H1 (cell line): ENCODE measurements at regions not wholly inside any gene's neighbourhood (a gene's known extent, or its start where the extent isn't known, plus 50 kb on each side); places are given as distances from the start of the nearest gene placed in this dataset.

Experiments
- CTCF ChIA-PET: fragments of 300-600 bp; sonication (Branson Sonifier 250); formaldehyde crosslinking; loops from one replicate; lab custom pipeline; 2021; ENCODE audit not compliant: partially characterized antibody; lab: Charles Lee
- POLR2A ChIA-PET: fragments of 300-600 bp; sonication (Branson Sonifier 250); formaldehyde crosslinking; loops from one replicate; lab custom pipeline; 2021; ENCODE audit warnings: inconsistent platforms; ENCODE audit not compliant: partially characterized antibody; lab: Charles Lee
- DNase-seq, 2 experiments: peaks; one replicate each; pipeline versions ENCODE4 v3.0.0 to v3.0.0-alpha.2; 2010 to 2022; ENCODE audit warnings: low spot score in 2 of 2, low read depth in 1 of 2, mixed read lengths in 1 of 2
- FAIRE-seq: peaks from 2 replicates; lab custom pipeline; 2011; peaks lifted over from hg19 to GRCh38; lab: Jason Lieb, UNC
- H2AFZ ChIP-seq: 2 replicates; pipeline ENCODE4 v1.8.1; 2012; ENCODE audit warnings: low read length, inconsistent platforms
- H2AK5ac ChIP-seq: 2 replicates; pipeline ENCODE4 v1.6.1; 2013; ENCODE audit warnings: low read depth, low read length
- H2BK120ac ChIP-seq: replicated peaks from 2 replicates; pipeline ENCODE3; 2013; ENCODE audit warnings: low read depth, low read length, inconsistent platforms
- H2BK12ac ChIP-seq: 2 replicates; pipeline ENCODE4 v1.6.1; 2013; ENCODE audit warnings: low read depth, low read length
- H2BK15ac ChIP-seq: 2 replicates; pipeline ENCODE4 v1.6.1; 2013; ENCODE audit warnings: low read length
- H2BK20ac ChIP-seq: 2 replicates; pipeline ENCODE4 v1.6.1; 2013; ENCODE audit warnings: low read length
- H2BK5ac ChIP-seq: 2 replicates; pipeline ENCODE4 v1.6.1; 2013; ENCODE audit warnings: low read depth, low read length
- H3K14ac ChIP-seq: 2 replicates; pipeline ENCODE4 v1.6.1; 2013; ENCODE audit warnings: inconsistent platforms; ENCODE audit not compliant: insufficient read length
- H3K18ac ChIP-seq: 2 replicates; pipeline ENCODE4 v1.6.1; 2013; ENCODE audit warnings: low read length; ENCODE audit errors: extremely low read depth
- H3K23ac ChIP-seq: 2 replicates; pipeline ENCODE4 v1.6.1; 2013; ENCODE audit warnings: inconsistent platforms; ENCODE audit not compliant: insufficient read length
- H3K23me2 ChIP-seq: 2 replicates; pipeline ENCODE4 v1.6.1; 2013; ENCODE audit warnings: low read depth, low read length
- H3K27ac ChIP-seq: 2 replicates; pipeline ENCODE4 v1.6.1; 2011; ENCODE audit warnings: low read depth, low read length, inconsistent platforms
- H3K27me3 ChIP-seq, 4 experiments: replicated peaks in 1 of 4; 1 replicate in 1 of 4; 2 replicates in 3 of 4; pipeline versions ENCODE4 v1.6.1 to v1.8.1; 2011 to 2013; ENCODE audit warnings: low read length in 3 of 4, mild to moderate bottlenecking in 3 of 4, inconsistent platforms in 2 of 4, mixed read lengths in 2 of 4, moderate library complexity in 1 of 4; ENCODE audit not compliant: control insufficient read depth in 3 of 4, insufficient read depth in 3 of 4; ENCODE audit errors: extremely low read depth in 1 of 4
- H3K36me3 ChIP-seq, 4 experiments: 2 replicates each; pipeline versions ENCODE4 v1.6.1 to v1.8.1; 2011 to 2013; ENCODE audit warnings: mild to moderate bottlenecking in 4 of 4, low read length in 3 of 4, moderate library complexity in 2 of 4, control low read depth in 1 of 4, inconsistent platforms in 1 of 4; ENCODE audit not compliant: insufficient read depth in 4 of 4, control insufficient read depth in 2 of 4
- H3K4ac ChIP-seq: replicated peaks from 2 replicates; pipeline ENCODE3; 2013; ENCODE audit warnings: low read length, low read depth, mixed read lengths, inconsistent platforms; ENCODE audit not compliant: insufficient read length
- H3K4me1 ChIP-seq, 4 experiments: replicated peaks in 1 of 4; 1 replicate in 1 of 4; 2 replicates in 3 of 4; pipeline versions ENCODE4 v1.6.1 to v1.8.1; 2011 to 2013; ENCODE audit warnings: low read length in 3 of 4, inconsistent platforms in 2 of 4, mixed read lengths in 1 of 4; ENCODE audit not compliant: insufficient read depth in 4 of 4, control insufficient read depth in 3 of 4
- H3K4me2 ChIP-seq, 2 experiments: 2 replicates each; pipeline versions ENCODE4 v1.6.1 to v1.8.1; 2011 to 2013; ENCODE audit warnings: low read depth in 2 of 2, low read length in 2 of 2, control low read depth in 1 of 2, inconsistent platforms in 1 of 2, mild to moderate bottlenecking in 1 of 2; ENCODE audit not compliant: insufficient read depth in 1 of 2
- H3K4me3 ChIP-seq, 4 experiments: fragments of 200-600, 300-600 bp in 1 of 4; sonication (generic), shearing (Covaris generic), sonication (Bioruptor Twin) in 1 of 4; 2 replicates each; pipeline versions ENCODE4 v1.5.1 to v1.8.1; 2011 to 2016; ENCODE audit warnings: low read length in 4 of 4, low read depth in 3 of 4, control low read depth in 2 of 4, inconsistent platforms in 2 of 4, mild to moderate bottlenecking in 2 of 4, mixed read lengths in 1 of 4, moderate library complexity in 1 of 4; ENCODE audit not compliant: insufficient read depth in 2 of 4; ENCODE audit errors: extremely low read depth in 1 of 4
- H3K56ac ChIP-seq: replicated peaks from 2 replicates; pipeline ENCODE3; 2013; ENCODE audit warnings: low read depth, mild to moderate bottlenecking, mixed read lengths, low read length, inconsistent platforms; ENCODE audit not compliant: insufficient read length
- H3K79me1 ChIP-seq: 2 replicates; pipeline ENCODE4 v1.6.1; 2013; ENCODE audit warnings: low read depth, low read length, control low read depth
- H3K79me2 ChIP-seq, 2 experiments: 2 replicates each; pipeline versions ENCODE4 v1.6.1 to v1.8.1; 2012 to 2013; ENCODE audit warnings: low read length in 2 of 2, mild to moderate bottlenecking in 2 of 2, inconsistent platforms in 1 of 2; ENCODE audit not compliant: insufficient read depth in 2 of 2, control insufficient read depth in 1 of 2
- H3K9ac ChIP-seq, 4 experiments: replicated peaks in 1 of 4; 1 replicate in 1 of 4; 2 replicates in 3 of 4; pipeline versions ENCODE4 v1.6.1 to v1.8.1; 2011 to 2013; ENCODE audit warnings: low read depth in 3 of 4, low read length in 3 of 4, control low read depth in 2 of 4, mild to moderate bottlenecking in 2 of 4, moderate library complexity in 2 of 4, inconsistent platforms in 1 of 4; ENCODE audit errors: extremely low read depth in 1 of 4
- H3K9me3 ChIP-seq, 2 experiments: 2 replicates each; pipeline versions ENCODE4 v1.6.1 to v1.8.1; 2012 to 2013; ENCODE audit warnings: mild to moderate bottlenecking in 2 of 2, moderate library complexity in 2 of 2, control low read depth in 1 of 2, inconsistent platforms in 1 of 2, low read depth in 1 of 2, low read length in 1 of 2, mixed read lengths in 1 of 2; ENCODE audit not compliant: insufficient read depth in 2 of 2
- H4K20me1 ChIP-seq, 2 experiments: replicated peaks in 1 of 2; 2 replicates each; pipeline versions ENCODE3 to v1.8.1; 2011 to 2013; ENCODE audit warnings: inconsistent platforms in 2 of 2, low read length in 2 of 2, mild to moderate bottlenecking in 1 of 2; ENCODE audit not compliant: insufficient read depth in 2 of 2, control insufficient read depth in 1 of 2
- H4K5ac ChIP-seq: 2 replicates; pipeline ENCODE4 v1.6.1; 2013; ENCODE audit warnings: low read length, low read depth, mixed read lengths, inconsistent platforms; ENCODE audit not compliant: insufficient read length
- H4K8ac ChIP-seq: 2 replicates; pipeline ENCODE4 v1.8.0; 2013; ENCODE audit warnings: mild to moderate bottlenecking, moderate library complexity, low read length, inconsistent platforms; ENCODE audit not compliant: insufficient read depth; ENCODE audit errors: extremely low read depth
- H4K91ac ChIP-seq: replicated peaks from 2 replicates; pipeline ENCODE3; 2013; ENCODE audit warnings: low read length, mixed read lengths, inconsistent platforms; ENCODE audit not compliant: insufficient read length
- CEBPB ChIP-seq: IDR thresholded peaks from 2 replicates; pipeline ENCODE4 v1.6.1; 2012; ENCODE audit warnings: low read depth, low read length
- CHD1 ChIP-seq: IDR thresholded peaks from 2 replicates; pipeline ENCODE4 v1.6.1; 2012; ENCODE audit warnings: low read depth, low read length, improper control_type of control experiment
- E2F6 ChIP-seq: IDR thresholded peaks from 2 replicates; pipeline ENCODE4 v1.6.1; 2012; ENCODE audit warnings: inconsistent platforms
- JUN ChIP-seq: IDR thresholded peaks from 2 replicates; pipeline ENCODE4 v1.6.1; 2011; ENCODE audit warnings: low read depth, mild to moderate bottlenecking, improper control_type of control experiment, low read length
- MAFK ChIP-seq: IDR thresholded peaks from 2 replicates; pipeline ENCODE4 v1.6.1; 2012; ENCODE audit warnings: low read depth, mild to moderate bottlenecking, improper control_type of control experiment, low read length
- PHF8 ChIP-seq: fragments of 200-600 bp; sonication (generic); conservative IDR thresholded peaks from 2 replicates; pipeline ENCODE4 v1.7.1; 2012; ENCODE audit warnings: low read depth, mild to moderate bottlenecking, inconsistent platforms, low read length, moderate library complexity
- POLR2A ChIP-seq, 2 experiments: IDR thresholded peaks; 1 replicate in 1 of 2; 2 replicates in 1 of 2; pipeline ENCODE4 v1.6.1; 2011; ENCODE audit warnings: low read depth in 2 of 2, low read length in 2 of 2, mild to moderate bottlenecking in 2 of 2; ENCODE audit errors: control extremely low read depth in 1 of 2
- RFX5 ChIP-seq: IDR thresholded peaks from 2 replicates; pipeline ENCODE4 v1.6.1; 2011; ENCODE audit warnings: low read depth, low read length, improper control_type of control experiment, borderline replicate concordance
- SP1 ChIP-seq: IDR thresholded peaks from 2 replicates; pipeline ENCODE4 v1.6.1; 2011; ENCODE audit warnings: low read depth, low read length
- SUZ12 ChIP-seq: fragments of 200-600 bp; sonication (generic); IDR thresholded peaks from 2 replicates; pipeline ENCODE4 v1.6.1; 2012; ENCODE audit warnings: mild to moderate bottlenecking, inconsistent platforms, low read length, moderate library complexity, mixed read lengths
- TBP ChIP-seq: IDR thresholded peaks from 2 replicates; pipeline ENCODE4 v1.6.1; 2011; ENCODE audit warnings: low read depth, low read length, improper control_type of control experiment
- TCF12 ChIP-seq: IDR thresholded peaks from 2 replicates; pipeline ENCODE4 v1.6.1; 2011; ENCODE audit warnings: low read depth, mild to moderate bottlenecking, low read length
- ZNF274 ChIP-seq: IDR thresholded peaks from 2 replicates; pipeline ENCODE4 v1.7.0; 2012; ENCODE audit warnings: low read length, borderline replicate concordance; ENCODE audit errors: extremely low read depth
- WGBS, 2 experiments: shearing (Covaris generic) in 1 of 2; methylation state at CpG; one replicate each; pipeline versions ENCODE4 v1.1.6 to v1.1.7; 2013 to 2015; ENCODE audit warnings: low lambda C conversion rate in 2 of 2, mixed read lengths in 2 of 2, inconsistent platforms in 1 of 2, low coverage in 1 of 2, missing lambda C conversion rate in 1 of 2; ENCODE audit not compliant: insufficient replicate concordance in 2 of 2, insufficient coverage in 1 of 2, insufficient read length in 1 of 2; ENCODE audit errors: extremely low coverage in 1 of 2, missing lambda C conversion rate in 1 of 2; 5-methylcytosine and 5-hydroxymethylcytosine counted together

GRCh38 chr9:32899761-32900160 lies 101.7 kb downstream of the APTX start:
- Histone ChIP-seq H3K14ac (no peak overlapping the region), H2BK5ac (no peak overlapping the region), H2AFZ (no peak overlapping the region), H3K9me3 (peaks cover 0 to 4% of the 10 kb centered on the region in 2 experiments; a peak in 1 of 4 replicates), H4K5ac (no peak overlapping the region), H2BK12ac (no peak overlapping the region), H2BK20ac (no peak overlapping the region), H4K8ac (no peak overlapping the region), H3K23me2 (no peaks in the 10 kb centered on the region), H3K4ac (no peak overlapping the region), H3K4me1 (0 out of 7 replicates have a peak, but pooled peaks cover 0 to 4% (median 0%) of the 10 kb centered on the region in 4 experiments), H3K18ac (no peak overlapping the region), H3K4me3 (no peak overlapping the region), H4K91ac (no peak overlapping the region), H3K56ac (no peak overlapping the region), H3K79me2 (no peaks in the 10 kb centered on the region), H3K23ac (no peak overlapping the region), H3K27me3 (no peaks in the 10 kb centered on the region), H3K4me2 (no peak overlapping the region), H2BK120ac (no peak overlapping the region), H4K20me1 (no peaks in the 10 kb centered on the region), H2AK5ac (no peak overlapping the region), H3K36me3 (no peaks in the 10 kb centered on the region), H3K9ac (no peak overlapping the region), H3K27ac (no peak overlapping the region), H3K79me1 (no peaks in the 10 kb centered on the region), H2BK15ac (no peak overlapping the region)
- TF ChIP-seq PHF8 = no peak
- no peak for TF ChIP-seq JUN
- no peak for TF ChIP-seq ZNF274
- TF ChIP-seq CEBPB = no peak
- no peak for TF ChIP-seq SP1
- TF ChIP-seq MAFK = no peak
- no peak for TF ChIP-seq E2F6
- no peak for TF ChIP-seq SUZ12
- no peak for TF ChIP-seq RFX5
- TF ChIP-seq CHD1 = no peak
- no peak for TF ChIP-seq TBP
- TF ChIP-seq POLR2A (IDR thresholded peaks at IDR 0.05; ENCODE audit: control extremely low read depth in 1 of 2, low read depth in 2 of 2, low read length in 2 of 2) = no peak
- no peak for TF ChIP-seq TCF12
- ChIA-PET CTCF (interaction anchor here (0.7 to 1.1 kb wide), 2 partner anchors 68 to 149 kb away, joined by 3 read pairs; no protein-coding TSS in a partner anchor), POLR2A (no interaction called here)
- FAIRE-seq (no peak), DNase-seq (no peak)
- WGBS, 2 experiments = 86% methylated on average over 3 of the region's 3 CpGs; no CpG with 5 or more reads in 1 of the 2 experiments
